ENCODE measurements at regions not wholly inside any gene's neighbourhood (a gene's known extent, or its start where the extent isn't known, plus 50 kb on each side); places are given as distances from the start of the nearest gene placed in this dataset.
"Not testable (repeated sequence)": the region's sequence is repeated elsewhere in the genome, so short reads cannot be mapped to it uniquely, and the experiment has no call there.

DNA sequence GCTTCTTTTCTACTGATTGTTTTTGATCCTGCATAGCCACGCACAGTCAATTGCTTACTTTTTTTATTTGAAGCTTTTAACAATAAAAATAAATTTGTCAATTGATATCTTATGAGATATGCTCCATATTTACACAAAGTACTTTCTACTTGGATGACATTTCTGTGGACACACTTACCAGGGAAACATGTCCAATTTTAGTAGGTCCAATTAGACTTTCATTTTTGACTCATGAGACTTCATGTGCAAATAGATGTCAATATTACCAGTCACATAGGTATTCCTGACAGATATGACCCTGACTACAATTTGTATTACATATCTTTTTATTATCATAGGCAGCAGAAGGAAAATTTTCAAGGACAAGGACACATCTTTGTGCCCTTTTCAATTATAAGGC is 219.9 kb upstream of the ANKRD50 start:
- DNase-seq (ENCODE audit: low spot score): no peak
- in situ Hi-C loops (cut with MboI; ENCODE audit: low pct_unique_long_range_greater_than_20kb, low sequenced_read_pairs, unreplicated experiment): no loop called here

DNA sequence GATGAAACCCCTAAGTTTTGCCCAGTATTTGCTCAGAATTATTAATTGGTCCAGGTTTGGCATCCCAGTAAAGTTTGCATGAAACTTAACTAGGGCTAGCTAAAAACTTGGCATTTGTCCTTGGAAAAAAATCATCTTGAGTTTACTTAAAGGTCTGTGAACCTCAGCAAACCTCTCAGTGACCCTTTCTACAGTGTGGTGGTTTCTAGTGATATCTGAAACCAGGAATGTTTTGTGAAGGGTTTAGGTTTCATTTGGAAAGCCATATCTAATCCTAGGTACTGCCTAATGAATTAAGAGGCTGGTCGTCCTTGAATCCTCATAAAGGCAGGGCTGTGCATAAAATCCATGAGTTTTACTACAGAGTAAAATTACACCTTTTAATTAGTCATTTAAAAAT is 218.5 kb upstream of the ANKRD50 start:
- in situ Hi-C loops (cut with MboI; ENCODE audit: low pct_unique_long_range_greater_than_20kb, low sequenced_read_pairs, unreplicated experiment): no loop called here
- no peak for TF ChIP-seq CTCF (IDR thresholded peaks at IDR 0.05; ENCODE audit: extremely low read depth, insufficient read depth, missing control alignments)

More for the DNA sequence above, 219.9 kb upstream of the ANKRD50 start:
- TF ChIP-seq CTCF (IDR thresholded peaks at IDR 0.05; ENCODE audit: extremely low read depth, insufficient read depth, missing control alignments): no peak

GRCh38 chr4:124922748-124923147 is 210.2 kb upstream of the ANKRD50 start:
- in situ Hi-C loops (cut with MboI; ENCODE audit: low pct_unique_long_range_greater_than_20kb, low sequenced_read_pairs, unreplicated experiment); DNase-seq (ENCODE audit: low spot score): not testable (repeated sequence)

More for the DNA sequence above, 218.5 kb upstream of the ANKRD50 start:
- DNase-seq (ENCODE audit: low spot score): no peak

- TF ChIP-seq CTCF (IDR thresholded peaks at IDR 0.05; ENCODE audit: extremely low read depth, insufficient read depth, missing control alignments): no peak
- DNase-seq (ENCODE audit: low spot score): no peak
- in situ Hi-C loops (cut with MboI; ENCODE audit: low pct_unique_long_range_greater_than_20kb, low sequenced_read_pairs, unreplicated experiment): no loop called here
Observed at GRCh38 chr4:124918559-124919122, 206.1 kb upstream of the ANKRD50 start.

- DNase-seq (ENCODE audit: low spot score): no peak
- in situ Hi-C loops (cut with MboI; ENCODE audit: low pct_unique_long_range_greater_than_20kb, low sequenced_read_pairs, unreplicated experiment): no loop called here
- no peak for TF ChIP-seq CTCF (IDR thresholded peaks at IDR 0.05; ENCODE audit: extremely low read depth, insufficient read depth, missing control alignments)
Observed at GRCh38 chr4:124915073-124915472, 202.5 kb upstream of the ANKRD50 start.

GRCh38 chr4:124913237-124913636 is 200.7 kb upstream of the ANKRD50 start:
- in situ Hi-C loops (cut with MboI; ENCODE audit: low pct_unique_long_range_greater_than_20kb, low sequenced_read_pairs, unreplicated experiment): no loop called here
- DNase-seq (ENCODE audit: low spot score): no peak
- TF ChIP-seq CTCF (IDR thresholded peaks at IDR 0.05; ENCODE audit: extremely low read depth, insufficient read depth, missing control alignments): no peak

DNA sequence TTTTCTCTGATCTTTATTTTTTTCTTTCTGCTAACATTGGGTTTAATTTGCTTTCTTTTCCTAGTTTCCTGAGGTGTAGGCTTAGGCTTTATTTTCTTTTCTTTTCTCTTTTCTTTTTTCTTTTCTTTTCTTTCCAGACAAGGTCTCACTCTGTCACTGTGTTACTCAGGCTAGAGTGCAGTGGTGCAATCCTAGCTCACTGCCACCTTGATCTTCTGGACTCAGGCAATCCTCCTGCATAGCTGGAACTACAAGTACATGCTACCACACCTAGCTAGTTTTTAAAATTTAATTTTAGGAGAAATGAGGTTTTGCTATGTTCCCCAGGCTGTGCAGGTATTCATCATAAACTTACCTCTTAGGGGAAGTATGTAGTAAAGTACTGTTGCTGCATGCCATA is 197.8 kb upstream of the ANKRD50 start:
- no peak for TF ChIP-seq CTCF (IDR thresholded peaks at IDR 0.05; ENCODE audit: extremely low read depth, insufficient read depth, missing control alignments)
- in situ Hi-C loops (cut with MboI; ENCODE audit: low pct_unique_long_range_greater_than_20kb, low sequenced_read_pairs, unreplicated experiment): no loop called here

More for the DNA sequence above, 197.8 kb upstream of the ANKRD50 start:
- no peak for DNase-seq (ENCODE audit: low spot score)
